HG03196 (cell line): ENCODE measurements at regions not wholly inside any gene's neighbourhood (a gene's known extent, or its start where the extent isn't known, plus 50 kb on each side); places are given as distances from the start of the nearest gene placed in this dataset.
"Not testable (repeated sequence)": the region's sequence is repeated elsewhere in the genome, so short reads cannot be mapped to it uniquely, and the experiment has no call there.

Source experiments
- ATAC-seq: cut with Tn5 transposase; IDR thresholded peaks from one replicate; pipeline ENCODE4 v1.9.1; 2021; ENCODE audit not compliant: unreplicated experiment

GRCh38 chr21:33994373-33994772, 78.8 kb upstream of the ATP5PO start:
- no peak for ATAC-seq

GRCh38 chr21:33993286-33994231, 78.0 kb upstream of the ATP5PO start:
- ATAC-seq, result no peak

- not testable (repeated sequence) for ATAC-seq
Measured at GRCh38 chr21:33992412-33992811, 76.8 kb upstream of the ATP5PO start.

GRCh38 chr21:33991133-33991532, 75.5 kb upstream of the ATP5PO start:
- no peak for ATAC-seq

GRCh38 chr21:33989440-33989839, 73.8 kb upstream of the ATP5PO start:
- no peak for ATAC-seq

- ATAC-seq, result no peak
Measured at GRCh38 chr21:33988237-33989017, 72.8 kb upstream of the ATP5PO start.

GRCh38 chr21:33987461-33987860, 71.9 kb upstream of the ATP5PO start:
- ATAC-seq, result no peak

GRCh38 chr21:33985117-33986050, 69.8 kb upstream of the ATP5PO start:
- no peak for ATAC-seq

- ATAC-seq, result no peak
Measured at GRCh38 chr21:33984021-33984481, 68.4 kb upstream of the ATP5PO start.

- ATAC-seq, result no peak
Measured at GRCh38 chr21:33981391-33982101, 65.9 kb upstream of the ATP5PO start.

GRCh38 chr21:33980276-33980916, 64.8 kb upstream of the ATP5PO start:
- no peak for ATAC-seq

- ATAC-seq, result no peak
Measured at GRCh38 chr21:33978585-33978984, 63.0 kb upstream of the ATP5PO start.

GRCh38 chr21:33977721-33978369, 62.2 kb upstream of the ATP5PO start:
- ATAC-seq, result no peak

GRCh38 chr21:33977017-33977720, 61.6 kb upstream of the ATP5PO start:
- peak; percentile 9 for ATAC-seq

- ATAC-seq, result peak; percentile 37
Measured at GRCh38 chr21:33976082-33977016, 60.7 kb upstream of the ATP5PO start.

- peak; percentile 79 for ATAC-seq
Measured at GRCh38 chr21:33975548-33976081, 60.0 kb upstream of the ATP5PO start.
